CD4-positive, alpha-beta T cell treated with Interleukin-10 for 1 hour (primary cell): ENCODE measurements at regions not wholly inside any gene's neighbourhood (a gene's known extent, or its start where the extent isn't known, plus 50 kb on each side); places are given as distances from the start of the nearest gene placed in this dataset.
"Not testable (repeated sequence)": the region's sequence is repeated elsewhere in the genome, so short reads cannot be mapped to it uniquely, and the experiment has no call there.

Experiments used
- DNase-seq: peaks from one replicate; pipeline ENCODE4 v3.0.0-alpha.2; 2020

DNA sequence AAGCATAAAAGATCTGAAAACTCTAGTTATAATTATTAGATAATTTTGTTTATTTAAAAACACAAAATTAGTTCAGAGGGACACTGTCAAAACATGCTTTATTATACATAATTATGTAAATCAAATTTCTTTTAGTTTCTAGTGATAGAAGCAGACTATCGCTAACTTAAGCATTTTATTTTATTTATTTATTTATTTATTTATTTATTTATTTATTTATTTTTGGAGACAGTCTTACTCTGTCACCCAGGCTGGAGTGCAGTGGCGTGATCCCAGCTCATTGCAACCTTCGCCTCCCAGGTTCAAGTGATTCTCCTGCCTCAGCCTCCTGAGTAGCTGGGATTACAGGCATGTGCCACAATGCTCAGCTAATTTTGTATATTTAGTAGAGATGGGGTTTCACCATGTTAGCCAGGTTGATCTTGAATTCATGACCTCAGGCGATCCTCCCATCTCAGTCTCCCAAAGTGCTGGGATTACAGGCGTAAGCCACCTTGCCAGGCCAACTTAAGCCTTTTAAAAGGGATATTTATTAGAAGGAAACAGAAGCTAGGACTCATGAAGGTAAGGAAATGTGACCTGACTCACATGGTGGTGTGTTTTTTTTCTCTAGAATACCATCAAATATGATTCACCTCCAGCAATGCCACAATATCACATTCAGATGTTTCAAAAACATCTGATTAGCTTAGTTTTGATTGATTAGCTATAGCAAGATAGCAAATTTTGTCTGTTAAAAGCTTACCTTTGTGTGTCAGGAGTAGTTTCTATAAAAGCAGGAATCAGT is 1357.4 kb upstream of the ADGRL4 start:
- no peak for DNase-seq

DNA sequence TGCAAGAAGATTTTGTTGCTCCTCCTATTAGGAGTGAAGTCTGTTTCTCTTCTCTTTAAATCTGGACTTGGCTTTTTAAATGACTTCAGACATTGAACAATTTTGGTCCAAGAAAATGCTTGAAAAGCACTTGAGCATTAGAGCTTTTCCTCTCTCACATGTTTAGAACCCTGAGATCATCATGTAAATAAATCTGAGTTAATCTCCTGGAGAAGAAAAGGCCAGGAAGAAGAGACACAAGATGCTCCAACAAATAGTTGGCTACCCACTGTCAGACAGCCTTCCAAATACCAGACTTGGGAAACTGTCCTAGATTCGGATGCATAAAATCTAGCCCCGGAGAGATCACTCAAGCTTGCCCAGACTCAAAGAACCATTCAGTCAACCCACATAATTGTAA is 1353.1 kb upstream of the ADGRL4 start:
- no peak for DNase-seq

DNA sequence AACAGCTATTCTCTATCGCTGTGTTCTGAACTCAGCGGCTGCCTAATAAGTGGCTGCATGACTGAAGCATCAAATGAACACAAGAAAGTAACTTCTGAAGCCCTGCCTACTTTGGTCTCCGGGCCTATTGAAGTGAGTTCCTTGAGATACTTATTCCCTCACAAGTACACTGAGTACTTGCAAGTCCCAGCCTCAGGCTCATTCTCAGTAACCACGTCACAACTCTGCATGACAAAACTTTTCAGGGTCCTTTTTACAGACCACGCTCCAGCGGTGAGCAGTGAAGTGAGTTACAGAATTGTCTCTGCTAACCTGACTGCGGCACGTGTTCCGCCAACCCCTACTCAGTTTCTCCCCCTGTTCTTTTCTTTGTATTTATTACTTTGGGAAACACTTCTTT is 1342.7 kb upstream of the ADGRL4 start:
- no peak for DNase-seq

DNA sequence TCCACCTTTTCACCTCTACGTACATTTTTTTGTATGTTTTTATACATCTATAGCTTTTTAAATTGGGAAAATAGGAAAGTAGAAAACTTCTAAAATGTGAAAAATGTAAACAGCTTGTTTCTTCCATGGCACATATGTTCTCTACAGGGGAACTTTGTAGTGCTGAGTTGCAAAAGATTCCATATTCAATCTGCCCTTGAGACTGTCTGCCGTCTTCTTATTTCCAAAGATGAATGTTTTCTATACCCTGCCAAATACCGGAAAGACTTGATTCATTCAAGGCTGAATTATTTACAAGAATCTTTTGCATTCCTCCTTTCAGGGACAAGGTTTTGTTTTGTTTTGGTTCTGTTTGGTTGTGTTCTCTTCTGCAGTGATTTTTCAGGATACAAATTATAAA is 1334.5 kb upstream of the ADGRL4 start:
- no peak for DNase-seq

DNA sequence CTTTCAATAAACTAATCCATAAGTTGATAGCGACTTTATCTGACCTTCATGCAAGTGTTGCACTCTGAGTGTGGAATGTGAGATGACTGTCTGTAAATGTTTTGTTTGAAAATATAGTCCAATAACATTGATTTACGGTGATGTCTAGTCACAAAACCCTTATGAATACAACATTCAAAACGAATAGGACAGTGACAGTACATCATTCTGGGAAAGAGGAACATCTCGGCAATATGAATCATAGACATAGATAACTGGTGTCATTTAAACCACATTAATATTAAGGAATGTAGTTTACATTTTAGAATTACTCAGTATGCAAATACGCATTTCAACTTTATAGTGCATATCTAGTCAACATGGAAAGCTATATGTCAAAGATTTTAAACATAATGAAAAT is 1311.6 kb upstream of the ADGRL4 start:
- DNase-seq = no peak

DNA sequence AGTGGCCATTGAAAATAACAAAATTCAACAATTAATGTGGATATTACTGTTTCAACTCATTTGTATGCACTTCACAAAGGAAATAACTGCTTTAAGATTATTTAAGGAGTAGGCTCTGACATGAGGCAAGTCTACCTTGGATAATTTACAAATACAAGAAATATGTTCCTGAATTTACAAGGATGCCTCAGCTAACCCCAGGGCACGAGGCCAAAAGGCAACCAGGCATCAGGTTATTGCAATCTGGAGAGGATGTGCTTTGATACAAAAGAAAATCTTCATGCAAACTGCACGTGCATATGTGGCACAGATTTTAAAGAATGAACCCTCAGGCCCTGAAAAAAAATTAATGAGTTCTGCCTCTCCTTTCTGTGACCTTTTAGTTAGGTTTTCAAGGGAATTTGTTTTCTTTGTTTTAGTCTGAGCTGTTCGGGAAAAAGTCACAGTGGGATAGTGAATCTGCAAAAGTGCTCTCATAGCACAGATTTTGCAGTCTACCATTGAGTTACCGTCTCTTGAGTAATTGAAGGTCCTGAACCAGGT is 1304.2 kb upstream of the ADGRL4 start:
- DNase-seq = no peak

DNA sequence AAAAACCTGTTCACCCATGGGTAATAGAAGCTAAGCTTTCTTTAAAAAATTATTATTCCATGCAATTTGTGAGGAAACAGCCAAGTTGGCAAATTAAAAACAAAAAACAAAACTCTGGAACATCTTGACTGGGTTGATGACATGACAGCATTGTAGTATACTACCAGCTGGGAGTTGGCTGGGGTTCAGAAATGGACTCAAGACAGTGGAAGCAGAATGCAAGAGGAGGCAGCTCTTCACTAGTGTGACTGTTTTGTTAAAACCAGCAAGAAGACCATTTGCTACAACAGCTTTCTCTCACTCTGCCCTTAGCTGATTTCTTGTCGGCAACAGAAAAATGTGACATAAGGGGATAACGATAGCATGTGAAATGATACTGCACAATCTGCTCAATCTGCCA is 1298.9 kb upstream of the ADGRL4 start:
- no peak for DNase-seq

DNA sequence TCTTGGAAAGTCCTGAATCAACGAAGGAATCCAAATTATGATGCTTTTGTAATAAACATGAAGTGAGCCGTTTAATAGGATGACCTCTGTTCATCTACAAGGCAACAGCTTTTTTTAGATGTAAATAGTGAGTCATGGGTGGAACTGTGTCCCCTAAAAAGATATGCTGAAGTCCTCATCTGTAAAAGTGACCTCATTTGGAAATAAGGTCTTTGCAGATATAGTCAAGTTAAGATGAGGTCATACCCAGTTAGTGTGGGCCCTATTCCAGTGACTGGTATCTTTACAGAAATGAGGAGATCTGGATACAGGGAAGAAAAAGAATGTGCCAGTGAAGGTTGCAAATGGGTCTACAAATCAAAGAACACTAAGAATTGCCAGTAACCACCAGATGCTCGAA is 1287.3 kb upstream of the ADGRL4 start:
- no peak for DNase-seq

DNA sequence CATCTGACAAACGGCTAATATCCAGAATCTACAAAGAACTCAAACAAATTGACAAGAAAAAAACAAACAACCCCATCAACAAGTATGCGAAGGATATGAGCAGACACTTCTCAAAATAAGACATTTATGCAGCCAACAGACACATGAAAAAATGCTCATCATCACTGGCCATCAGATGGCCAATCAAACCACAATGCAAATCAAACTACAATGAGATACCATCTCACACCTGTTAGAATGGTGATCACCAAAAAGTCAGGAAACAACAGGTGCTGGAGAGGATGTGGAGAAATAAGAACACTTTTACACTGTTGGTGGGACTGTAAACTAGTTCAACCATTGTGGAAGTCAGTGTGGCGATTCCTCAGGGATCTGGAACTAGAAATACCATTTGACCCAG is 1282.2 kb upstream of the ADGRL4 start:
- DNase-seq = not testable (repeated sequence)

DNA sequence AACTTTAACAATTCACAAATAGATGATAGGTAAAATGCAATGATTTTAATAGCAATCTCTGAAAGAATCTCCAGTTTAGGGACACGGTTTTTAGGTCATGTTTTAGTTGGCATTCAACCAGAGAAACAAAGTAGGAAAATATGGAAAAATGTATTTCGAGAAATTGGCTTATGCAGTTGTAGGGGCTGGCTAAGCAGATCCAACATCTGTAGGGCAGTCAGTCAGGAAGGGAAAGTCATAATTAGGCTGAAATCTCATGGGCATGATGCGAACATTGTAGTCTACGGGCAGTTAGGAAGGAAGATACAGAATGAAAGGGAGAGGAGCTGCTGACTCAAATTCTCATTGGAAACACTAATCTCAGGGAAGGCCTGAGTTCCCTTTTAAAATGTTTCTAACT is 1276.0 kb upstream of the ADGRL4 start:
- DNase-seq = no peak

DNA sequence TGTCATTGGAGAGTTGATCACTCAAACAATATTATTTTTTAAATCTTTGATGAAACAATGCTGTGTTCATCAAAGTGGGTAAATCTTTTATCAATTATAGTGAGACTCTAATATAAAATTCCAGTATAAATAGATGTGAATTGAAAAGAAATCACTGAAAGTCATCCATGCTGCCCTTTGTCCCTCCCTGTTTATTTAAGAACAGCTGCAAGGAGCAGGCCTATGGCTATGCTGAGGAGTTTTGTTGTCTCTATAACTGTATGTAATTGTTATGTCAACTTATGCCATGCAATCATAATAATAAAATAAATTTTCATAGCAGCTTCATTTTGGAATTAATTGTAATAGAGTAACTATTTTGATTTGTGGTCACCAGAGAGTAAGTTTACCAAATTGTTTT is 1272.4 kb upstream of the ADGRL4 start:
- DNase-seq = no peak

DNA sequence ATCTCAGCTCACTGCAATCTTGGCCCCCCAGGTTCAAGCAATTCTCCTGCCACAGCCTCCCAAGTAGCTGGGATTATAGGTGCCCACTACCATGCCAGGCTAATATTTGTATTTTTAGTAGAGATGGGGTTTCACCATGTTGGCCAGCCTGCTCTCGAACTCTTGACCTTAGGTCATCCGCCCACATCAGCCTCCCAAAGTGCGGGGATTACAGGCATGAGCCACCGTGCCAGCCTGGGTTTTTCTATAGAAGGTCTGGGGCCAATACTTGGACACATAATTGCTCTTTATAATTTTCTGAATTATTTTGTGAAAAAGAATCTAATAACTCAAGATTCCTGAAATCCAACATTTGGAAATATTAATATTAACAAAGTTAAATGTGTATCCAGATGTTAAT is 1267.7 kb upstream of the ADGRL4 start:
- DNase-seq = no peak

DNA sequence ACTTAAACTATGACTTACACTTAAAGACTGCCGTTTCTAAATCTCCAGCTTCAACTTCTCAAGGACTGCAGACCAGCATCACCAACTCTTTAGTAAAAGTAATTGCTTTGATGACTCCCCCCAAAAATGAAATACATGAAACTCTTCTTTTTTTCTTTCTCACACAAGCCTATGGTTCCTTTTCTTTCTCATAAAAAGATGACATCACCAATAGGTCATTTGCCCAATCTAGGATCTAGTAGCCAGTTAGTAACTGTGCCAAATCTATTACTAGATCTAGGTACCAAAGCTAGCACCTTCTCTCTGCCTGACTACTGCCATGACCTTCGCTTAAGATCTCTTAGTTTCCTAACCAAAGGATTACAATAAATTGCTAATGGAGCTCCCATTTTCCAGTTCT is 1266.0 kb upstream of the ADGRL4 start:
- no peak for DNase-seq

DNA sequence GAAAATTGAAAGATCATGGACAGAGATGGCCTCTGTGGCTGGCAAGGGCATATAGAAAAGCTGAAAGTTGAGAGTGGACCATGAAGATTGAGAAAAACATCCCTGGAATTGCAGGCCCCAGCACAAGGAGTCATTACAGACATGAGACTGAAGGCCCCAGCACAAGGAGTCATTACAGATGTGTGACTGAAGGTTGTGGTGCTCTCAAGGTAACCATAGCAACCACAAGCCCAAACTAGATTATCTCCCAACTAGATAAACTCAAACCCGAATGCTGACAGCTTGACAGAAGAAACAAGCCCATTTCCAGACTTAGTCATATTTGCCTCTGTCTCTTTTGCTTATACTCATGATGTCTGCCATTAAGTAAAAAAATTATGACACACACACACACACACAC is 1252.1 kb upstream of the ADGRL4 start:
- no peak for DNase-seq

DNA sequence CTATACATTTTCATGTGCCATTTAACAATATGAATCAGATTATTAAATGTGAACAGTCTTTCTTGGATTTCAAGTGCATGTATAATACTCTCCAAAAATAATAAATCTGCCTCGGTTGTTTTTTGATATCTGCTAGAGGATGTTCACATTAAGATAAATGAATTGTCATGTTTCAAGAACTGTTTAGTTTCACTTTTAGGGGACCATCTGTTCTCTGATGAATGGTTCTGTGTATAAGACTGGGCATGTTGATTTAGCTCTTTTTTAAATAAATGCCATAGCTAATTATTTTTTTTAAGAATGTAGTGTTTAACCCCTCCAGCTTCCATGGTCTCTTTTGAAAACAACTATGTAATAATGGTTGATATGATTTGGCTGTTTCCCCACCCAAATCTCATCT is 1245.1 kb upstream of the ADGRL4 start:
- no peak for DNase-seq

DNA sequence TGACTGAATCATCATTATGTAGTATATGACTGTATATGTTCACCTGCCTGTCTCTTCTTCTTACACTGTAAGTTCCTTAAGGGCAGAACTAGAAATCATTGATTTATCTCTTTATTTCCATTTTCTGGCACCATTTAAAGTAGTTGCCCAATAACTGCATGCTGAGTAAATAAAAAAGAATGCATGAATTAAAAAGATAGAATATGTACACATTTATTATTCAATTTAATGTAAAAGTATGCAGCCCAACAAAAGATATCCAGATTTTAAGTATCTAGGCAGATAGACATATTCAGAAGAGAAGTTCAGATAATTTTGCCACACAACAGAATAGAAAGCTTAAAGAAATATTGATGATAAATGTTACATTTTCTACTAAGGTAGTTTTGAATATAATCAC is 1244.6 kb upstream of the ADGRL4 start:
- DNase-seq = no peak

DNA sequence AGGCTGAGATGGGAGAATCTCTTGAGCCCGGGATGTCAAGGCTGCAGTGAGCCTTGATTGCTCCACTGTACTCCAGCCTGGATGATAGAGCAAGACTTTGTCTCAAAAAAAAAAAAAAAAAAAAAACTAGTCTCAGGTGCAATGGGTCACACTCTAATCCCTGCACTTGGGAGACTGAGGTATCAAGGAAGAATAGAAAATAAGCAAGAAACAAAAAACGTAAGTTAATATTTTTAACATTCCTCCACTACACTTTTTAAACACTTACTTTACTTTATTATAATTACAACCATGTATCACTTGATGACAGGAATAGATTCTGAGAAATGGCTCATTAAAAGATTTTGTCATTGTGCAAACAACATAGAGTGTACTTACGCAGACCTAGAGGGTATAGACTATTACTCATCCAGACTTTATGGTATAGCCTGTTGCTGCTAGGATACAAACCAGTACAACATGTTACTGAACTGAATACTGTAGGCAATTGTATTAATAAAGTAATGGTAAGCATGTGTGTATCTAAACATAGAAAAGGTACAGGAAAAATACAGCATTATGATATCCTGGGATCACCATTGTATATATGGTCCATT is 1244.1 kb upstream of the ADGRL4 start:
- no peak for DNase-seq

DNA sequence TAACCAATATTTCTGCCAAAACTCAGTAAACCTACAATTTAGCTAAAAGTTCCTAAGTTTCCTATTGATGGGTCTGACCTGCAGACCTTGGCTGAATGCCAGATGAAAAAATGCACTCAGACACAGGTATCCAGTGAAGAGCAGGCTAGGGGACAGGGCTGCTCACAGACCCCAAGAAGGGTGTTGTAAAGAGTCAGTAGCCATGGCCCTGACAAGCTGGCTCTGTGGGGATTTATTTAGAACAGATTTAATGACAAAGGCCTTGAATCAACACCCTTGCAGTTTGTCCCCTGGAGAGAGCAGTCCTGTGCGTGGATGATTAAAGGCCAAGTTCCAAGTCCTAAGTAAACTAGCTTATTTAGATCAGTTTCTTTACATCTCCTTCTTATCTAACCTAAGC is 1243.2 kb upstream of the ADGRL4 start:
- DNase-seq = no peak

DNA sequence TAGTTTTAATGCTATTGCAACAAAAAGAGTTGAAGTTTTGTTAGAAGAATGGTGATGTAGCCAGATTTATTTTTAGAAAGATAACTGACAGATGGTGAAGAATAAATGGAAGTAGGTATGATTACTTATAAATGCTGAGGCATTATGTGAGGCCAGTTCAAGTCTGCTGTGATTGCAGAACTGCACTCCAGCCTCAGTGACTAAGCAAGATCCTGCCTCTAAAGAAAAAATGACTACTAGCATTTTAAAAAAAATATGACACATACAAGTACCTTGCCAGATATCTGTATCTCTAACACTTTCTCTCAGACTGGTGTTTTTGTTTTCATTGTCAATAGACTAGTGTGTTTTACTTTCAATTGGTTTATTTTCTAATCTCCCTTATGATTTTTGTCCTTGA is 1242.4 kb upstream of the ADGRL4 start:
- no peak for DNase-seq

DNA sequence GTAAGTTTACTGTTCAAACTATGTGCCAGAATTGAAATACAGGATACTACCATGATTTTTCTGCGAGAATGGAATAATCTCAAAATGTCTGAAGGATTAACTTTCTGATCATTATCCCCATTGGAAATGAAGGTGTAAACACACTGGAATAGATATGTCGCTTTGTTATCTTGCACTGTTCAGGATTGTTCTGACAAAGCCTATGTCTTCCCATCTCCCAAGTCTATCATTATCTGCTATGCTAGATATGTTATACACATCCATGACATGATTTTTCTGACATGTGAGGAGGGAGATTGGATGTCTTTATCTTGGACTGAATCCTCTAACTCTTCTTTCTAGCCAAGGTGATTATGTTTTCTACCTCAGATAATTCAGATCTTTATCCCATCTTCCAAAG is 1239.3 kb upstream of the ADGRL4 start:
- no peak for DNase-seq

DNA sequence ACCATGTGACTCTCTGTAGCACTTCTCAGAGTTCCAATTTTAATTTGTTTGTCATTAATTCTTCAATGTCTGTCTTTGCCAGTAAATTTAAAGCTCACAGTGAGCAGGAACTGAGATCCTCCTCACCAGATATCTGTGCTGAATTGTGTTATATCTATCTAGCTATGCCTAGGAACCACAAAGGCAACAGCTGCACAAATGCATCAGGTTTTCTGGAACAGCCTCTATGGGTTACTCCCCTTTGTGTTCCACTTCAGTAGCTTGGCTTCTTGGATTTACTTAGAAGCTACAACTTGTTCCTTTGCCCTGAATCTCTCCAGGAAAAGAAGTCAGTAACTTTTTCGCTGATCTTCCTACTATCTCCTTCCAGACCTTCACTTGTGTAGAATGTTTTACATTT is 1237.8 kb upstream of the ADGRL4 start:
- DNase-seq = no peak

DNA sequence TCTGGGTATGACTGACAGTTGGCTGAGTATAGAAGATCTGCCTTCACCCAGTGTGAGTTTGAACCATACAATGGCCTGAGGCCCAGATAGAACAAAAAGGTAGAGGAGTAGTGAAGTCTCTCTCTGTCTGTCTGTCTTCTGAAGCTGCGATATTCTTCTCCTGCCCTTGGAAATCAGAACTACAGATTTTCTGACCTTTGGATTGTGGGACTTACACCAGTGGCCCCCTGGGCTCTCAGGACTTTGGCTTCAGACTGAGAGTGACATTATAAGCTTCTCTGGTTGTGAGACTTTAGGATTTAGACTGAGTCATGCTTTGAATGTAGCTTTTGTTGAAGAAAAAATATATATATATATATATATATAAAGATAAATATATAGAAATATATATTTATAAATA is 1235.0 kb upstream of the ADGRL4 start:
- no peak for DNase-seq

DNA sequence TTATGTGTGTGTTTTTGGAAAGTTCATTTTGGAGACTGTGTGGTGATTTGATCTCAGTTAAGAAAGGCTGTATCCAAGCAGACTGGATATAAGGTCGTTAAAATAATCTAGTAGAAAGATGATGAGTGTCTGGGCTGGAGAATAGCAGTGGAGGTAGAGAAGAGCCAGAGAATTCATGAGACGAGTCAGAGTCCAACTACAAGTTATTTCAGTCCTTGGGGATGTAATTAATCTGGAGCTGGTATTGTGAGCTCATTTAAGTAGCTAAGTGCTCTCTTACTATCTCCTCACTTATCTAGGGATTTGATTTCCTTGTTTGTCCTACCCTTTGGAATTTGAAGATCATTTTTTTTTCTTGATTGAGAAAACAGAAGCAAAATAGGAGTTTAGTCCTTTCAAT is 1219.0 kb upstream of the ADGRL4 start:
- DNase-seq = no peak

DNA sequence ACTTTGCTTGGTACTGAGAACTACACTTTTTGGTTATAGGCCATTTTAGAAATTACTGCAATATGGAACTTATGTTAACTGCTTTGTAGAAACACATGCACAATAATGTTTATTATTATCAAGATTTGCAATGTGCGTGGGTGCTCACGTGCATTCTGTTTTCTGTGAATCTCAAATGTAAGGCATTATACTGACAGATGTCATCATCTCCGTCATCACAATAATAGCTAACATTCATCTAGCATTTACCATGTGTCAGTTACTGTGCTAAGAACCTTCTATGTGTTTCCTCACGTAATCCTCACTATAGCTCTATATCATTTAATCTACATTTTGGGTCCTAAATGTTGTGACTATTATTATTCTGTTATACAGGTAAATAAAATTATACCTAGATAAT is 1214.8 kb upstream of the ADGRL4 start:
- DNase-seq = no peak

DNA sequence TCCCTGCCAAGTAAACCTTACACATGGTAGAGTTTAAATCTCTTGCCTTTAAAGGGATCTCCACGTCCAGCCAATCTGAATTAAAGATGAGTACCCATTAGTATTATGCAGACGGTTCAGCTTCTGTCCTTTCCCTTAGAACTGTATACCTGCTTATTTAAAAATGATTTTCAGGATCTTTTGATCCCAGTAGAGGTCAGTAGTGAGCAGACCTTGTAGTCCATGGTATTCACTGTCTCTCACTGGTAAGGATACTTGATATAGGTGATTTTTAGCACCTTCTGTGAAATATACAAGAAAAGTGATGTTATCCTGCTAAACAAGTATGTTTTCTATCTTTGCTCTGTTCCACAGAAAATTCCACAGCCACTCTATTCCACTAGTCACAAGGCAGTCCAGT is 1211.6 kb upstream of the ADGRL4 start:
- DNase-seq = no peak
